Limb (tissue), 2 donors: ENCODE measurements at regions not wholly inside any gene's neighbourhood (a gene's known extent, or its start where the extent isn't known, plus 50 kb on each side); places are given as distances from the start of the nearest gene placed in this dataset.
A peak's percentile ranks its signal among the peaks of the same experiment; 100 is the strongest.

ENCODE experiments used
- DNase-seq, 2 donors: peaks; one replicate each; pipeline ENCODE4 v3.0.0-alpha.2; 2016; ENCODE audit errors: extremely low spot score in 2 of 2

- no peak for DNase-seq
Measured at GRCh38 chr9:130755377-130756007, 61.9 kb downstream of the EXOSC2 start.

GRCh38 chr9:130756037-130756436 is 62.5 kb downstream of the EXOSC2 start:
- no peak for DNase-seq

GRCh38 chr9:130756455-130757152 is 63.0 kb downstream of the EXOSC2 start:
- DNase-seq, result no peak

- no peak for DNase-seq
Measured at GRCh38 chr9:130759738-130760137, 66.2 kb downstream of the EXOSC2 start.

- no peak for DNase-seq
Measured at GRCh38 chr9:130763331-130764171, 70.0 kb downstream of the EXOSC2 start.

GRCh38 chr9:130765137-130766020 is 69.7 kb upstream of the ABL1 start:
- DNase-seq, result no peak

GRCh38 chr9:130766021-130766926 is 68.8 kb upstream of the ABL1 start:
- no peak for DNase-seq

GRCh38 chr9:130766927-130767307 is 68.1 kb upstream of the ABL1 start:
- DNase-seq, result no peak

- DNase-seq, result no peak
Measured at GRCh38 chr9:130768265-130768664, 66.8 kb upstream of the ABL1 start.

- no peak for DNase-seq
Measured at GRCh38 chr9:130768891-130769403, 66.1 kb upstream of the ABL1 start.

- no peak for DNase-seq
Measured at GRCh38 chr9:130770093-130770492, 65.0 kb upstream of the ABL1 start.

- peak in 1 of 2 donors; percentile 87 for DNase-seq
Measured at GRCh38 chr9:130770679-130771442, 64.2 kb upstream of the ABL1 start.

GRCh38 chr9:130772185-130772584 is 62.9 kb upstream of the ABL1 start:
- DNase-seq, result no peak

- DNase-seq, result no peak
Measured at GRCh38 chr9:130774183-130774582, 60.9 kb upstream of the ABL1 start.

GRCh38 chr9:130775336-130775991 is 59.6 kb upstream of the ABL1 start:
- DNase-seq, result no peak

GRCh38 chr9:130779153-130779855 is 55.8 kb upstream of the ABL1 start:
- no peak for DNase-seq

GRCh38 chr9:130780415-130780814 is 54.6 kb upstream of the ABL1 start:
- no peak for DNase-seq

GRCh38 chr9:130780865-130781504 is 54.1 kb upstream of the ABL1 start:
- peak in 1 of 2 donors; percentile 66 for DNase-seq
